Right renal cortex interstitium (tissue), 3 donors: ENCODE measurements at regions not wholly inside any gene's neighbourhood (a gene's known extent, or its start where the extent isn't known, plus 50 kb on each side); places are given as distances from the start of the nearest gene placed in this dataset.

ENCODE experiments used
- DNase-seq, 3 donors: peaks; one replicate each; pipeline ENCODE4 v3.0.0-alpha.2; 2013; ENCODE audit warnings: low read depth in 3 of 3, low spot score in 2 of 3

DNA sequence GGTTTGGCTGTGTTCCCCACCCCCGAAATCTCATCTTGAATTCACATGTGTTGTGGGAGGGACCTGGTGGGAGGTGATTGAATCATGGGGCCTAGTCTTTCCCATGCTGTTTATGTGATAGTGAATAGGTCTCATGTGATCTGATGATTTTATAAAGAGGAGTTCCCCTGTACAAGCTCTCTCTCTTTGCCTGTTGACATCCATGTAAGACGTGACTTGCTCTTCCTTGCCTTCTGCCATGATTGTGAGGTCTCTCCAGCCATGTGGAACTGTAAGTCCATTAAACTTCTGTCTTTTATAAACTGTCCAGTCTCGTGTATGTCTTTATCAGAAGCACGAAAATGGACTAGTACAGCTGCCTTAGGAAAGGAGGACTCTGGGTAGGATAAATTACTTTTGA lies 976.7 kb downstream of the MCTP2 start:
- no peak for DNase-seq

DNA sequence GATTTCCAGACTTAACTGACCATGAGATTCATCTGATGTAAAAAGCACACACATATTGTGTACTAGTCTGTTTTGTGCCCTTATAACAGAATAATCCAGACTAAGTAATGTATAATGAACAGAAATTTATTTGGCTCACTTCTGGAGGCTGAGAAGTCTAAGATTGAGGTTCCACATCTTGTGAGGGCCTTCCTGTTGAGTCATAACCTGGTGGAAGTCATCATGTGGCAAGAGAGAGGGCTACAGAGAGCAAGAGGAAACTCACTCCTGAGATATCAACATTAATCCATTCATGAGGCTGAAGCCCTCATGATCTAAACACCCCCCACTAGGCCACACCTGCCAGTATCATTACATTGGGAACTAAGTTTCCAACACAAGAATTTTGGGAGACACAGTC lies 977.6 kb downstream of the MCTP2 start:
- DNase-seq = no peak

DNA sequence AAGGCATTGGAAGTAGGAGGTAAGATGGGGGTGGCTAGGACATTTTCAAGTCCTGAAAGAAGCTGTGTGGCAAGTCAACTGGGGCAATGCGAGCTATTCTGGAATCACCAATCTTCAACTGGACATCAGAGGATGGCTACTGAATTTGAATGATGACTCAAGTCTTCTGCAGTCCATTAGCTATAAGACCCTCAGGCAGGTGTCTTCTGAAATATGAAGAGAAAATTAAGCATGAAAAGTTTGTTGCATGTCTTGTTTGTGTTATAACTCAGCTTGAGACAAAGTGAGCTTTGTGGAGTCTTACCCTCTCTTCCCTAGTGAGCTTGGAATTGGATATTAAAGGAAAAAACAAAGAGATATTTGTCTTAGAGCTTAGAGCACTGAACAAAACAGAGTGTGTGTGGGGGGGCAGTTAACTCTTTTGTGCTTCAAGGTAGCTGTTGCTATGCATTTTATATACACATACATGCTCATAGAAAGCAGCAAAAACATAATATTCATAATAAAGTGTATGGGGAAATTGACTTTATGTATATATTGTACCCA lies 979.1 kb downstream of the MCTP2 start:
- DNase-seq = no peak

GRCh38 chr15:95215017-95215416 lies 983.7 kb downstream of the MCTP2 start:
- no peak for DNase-seq

DNA sequence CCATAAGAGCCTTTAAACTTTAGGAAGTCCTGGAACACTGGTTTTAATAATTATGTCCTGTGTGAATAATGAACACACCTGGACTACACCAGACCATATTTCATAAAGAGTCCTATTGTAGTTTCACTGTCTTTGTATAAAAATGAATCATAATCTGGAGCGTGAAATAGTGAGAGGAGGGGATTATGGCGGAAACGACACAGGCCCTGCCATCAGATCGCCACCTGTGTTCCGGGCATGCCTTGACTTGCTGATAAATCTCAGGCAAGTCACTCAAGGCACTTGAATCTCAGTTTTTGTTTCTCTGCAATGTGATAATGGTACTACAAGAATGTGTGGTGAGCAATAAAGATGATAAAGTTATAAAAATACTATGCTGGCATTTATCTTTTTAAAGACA lies 995.5 kb downstream of the MCTP2 start:
- no peak for DNase-seq

DNA sequence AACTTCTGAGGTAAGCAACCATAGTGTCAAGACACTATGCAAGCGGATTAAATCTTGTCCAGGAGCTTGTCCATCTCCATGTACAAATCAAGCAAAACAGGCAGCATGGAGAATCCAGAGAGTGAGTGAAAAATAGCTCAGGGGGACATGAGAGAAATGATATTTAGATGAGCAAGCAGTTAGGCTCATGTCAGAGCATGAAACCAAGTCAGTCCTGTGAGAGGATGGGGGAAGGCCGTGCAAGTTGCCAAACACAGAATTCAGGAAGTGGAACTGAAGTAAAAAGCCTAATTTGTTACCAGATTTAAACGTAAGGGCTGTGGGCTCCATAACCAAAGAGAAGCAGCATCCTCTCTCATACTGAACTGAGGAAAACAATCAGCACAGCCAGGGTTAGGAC lies 995.9 kb downstream of the MCTP2 start:
- no peak for DNase-seq

DNA sequence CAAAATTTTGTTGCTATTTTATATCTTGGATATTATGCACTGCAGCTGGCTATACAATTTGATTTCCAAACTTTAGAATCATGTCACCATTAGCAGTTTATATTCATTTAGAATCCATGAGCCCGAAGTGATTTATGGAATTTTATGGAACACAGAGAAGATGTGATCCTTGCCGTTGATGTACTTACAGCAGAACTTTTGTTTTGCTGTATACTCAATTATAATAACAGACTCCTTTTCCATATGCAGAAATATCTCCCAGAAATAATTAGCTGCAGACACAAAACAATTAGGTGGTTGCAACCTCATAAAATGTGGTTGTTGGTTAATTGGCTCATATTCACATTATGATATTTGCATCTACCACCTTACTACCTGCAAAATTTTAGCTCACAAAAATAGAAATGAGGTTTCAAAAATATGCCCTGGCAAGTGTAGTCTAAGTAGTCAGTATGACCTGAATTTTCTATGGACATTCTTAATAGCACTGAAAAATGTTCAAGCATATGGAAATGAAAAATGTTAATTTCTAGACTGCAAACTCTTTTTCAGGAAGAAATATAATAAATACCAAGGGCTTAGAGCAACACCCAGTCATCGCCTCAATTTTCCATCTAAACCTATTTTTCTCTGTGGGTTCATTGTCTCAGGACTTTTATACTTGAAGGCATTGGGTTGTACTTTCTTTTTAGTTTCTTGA lies 997.6 kb downstream of the MCTP2 start:
- no peak for DNase-seq

- no peak for DNase-seq
These were observed 1003.7 kb downstream of the MCTP2 start for GRCh38 chr15:95235033-95235432.

GRCh38 chr15:95247071-95247984 lies 1016.0 kb downstream of the MCTP2 start:
- no peak for DNase-seq

GRCh38 chr15:95249524-95249923 lies 1018.2 kb downstream of the MCTP2 start:
- no peak for DNase-seq

- no peak for DNase-seq
These were observed 1021.0 kb downstream of the MCTP2 start for GRCh38 chr15:95252404-95252803.

DNA sequence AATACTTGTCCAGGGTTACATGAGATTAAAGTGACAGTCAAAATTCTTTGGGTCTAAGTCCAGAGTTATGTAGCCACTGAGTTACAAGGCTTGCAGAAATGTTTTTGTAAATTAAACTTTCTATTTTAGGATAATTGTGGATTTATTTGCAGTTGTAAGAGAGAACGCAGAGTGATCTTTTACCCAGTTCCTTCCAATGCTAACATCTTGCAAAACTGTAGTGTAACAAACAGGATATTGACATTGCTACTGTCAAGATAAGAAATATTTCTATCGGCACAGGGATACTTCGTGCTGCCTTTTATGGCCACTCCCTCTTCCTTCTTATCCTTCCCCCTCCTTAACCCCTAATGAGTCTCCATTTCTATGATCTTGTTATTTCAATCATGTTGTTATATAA lies 1022.9 kb downstream of the MCTP2 start:
- no peak for DNase-seq

- DNase-seq = peak; percentile 86 to 87 (median 86)
These were observed 1028.2 kb downstream of the MCTP2 start for GRCh38 chr15:95259513-95259912.

DNA sequence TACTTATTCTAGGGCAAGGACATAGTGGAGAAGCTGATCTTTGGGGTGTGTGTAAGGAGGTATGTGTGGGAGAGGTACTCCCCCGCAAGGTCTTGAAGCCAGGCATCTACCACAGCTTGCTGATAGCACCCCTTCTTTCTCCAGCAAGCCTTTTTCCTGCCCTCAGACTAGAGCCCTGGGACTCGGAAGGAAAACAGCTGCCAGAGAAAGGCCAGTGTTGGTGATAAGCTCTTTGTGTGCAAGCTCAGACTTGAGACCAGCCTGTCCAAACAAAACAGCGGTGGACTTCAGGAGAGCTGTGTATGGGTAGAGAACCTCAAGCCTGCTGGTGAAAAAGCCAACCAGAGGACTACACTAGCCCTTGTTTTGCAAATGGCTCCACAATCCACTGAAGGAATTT lies 1028.6 kb downstream of the MCTP2 start:
- no peak for DNase-seq

- no peak for DNase-seq
These were observed 1029.5 kb downstream of the MCTP2 start for GRCh38 chr15:95260856-95261255.

GRCh38 chr15:95261546-95261945 lies 1030.2 kb downstream of the MCTP2 start:
- DNase-seq = no peak

DNA sequence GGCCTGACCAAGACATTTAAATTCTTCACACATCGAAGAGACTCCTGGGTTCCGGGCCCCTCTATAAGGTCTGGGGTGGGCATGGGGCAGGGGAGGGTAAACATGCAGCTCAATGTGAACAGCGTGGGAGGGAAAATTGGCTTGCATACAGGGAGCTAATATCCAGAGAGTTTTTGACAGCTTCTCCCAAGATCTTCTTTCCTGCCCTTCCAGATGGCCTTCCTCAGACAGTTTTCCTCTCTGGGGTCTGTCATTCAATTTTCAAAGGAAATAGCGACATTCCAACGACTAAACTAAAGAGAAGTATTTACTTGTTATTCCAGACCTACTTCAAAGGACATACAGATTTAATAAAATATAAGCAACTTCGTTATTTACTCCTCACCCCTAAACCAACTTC lies 1030.6 kb downstream of the MCTP2 start:
- no peak for DNase-seq

DNA sequence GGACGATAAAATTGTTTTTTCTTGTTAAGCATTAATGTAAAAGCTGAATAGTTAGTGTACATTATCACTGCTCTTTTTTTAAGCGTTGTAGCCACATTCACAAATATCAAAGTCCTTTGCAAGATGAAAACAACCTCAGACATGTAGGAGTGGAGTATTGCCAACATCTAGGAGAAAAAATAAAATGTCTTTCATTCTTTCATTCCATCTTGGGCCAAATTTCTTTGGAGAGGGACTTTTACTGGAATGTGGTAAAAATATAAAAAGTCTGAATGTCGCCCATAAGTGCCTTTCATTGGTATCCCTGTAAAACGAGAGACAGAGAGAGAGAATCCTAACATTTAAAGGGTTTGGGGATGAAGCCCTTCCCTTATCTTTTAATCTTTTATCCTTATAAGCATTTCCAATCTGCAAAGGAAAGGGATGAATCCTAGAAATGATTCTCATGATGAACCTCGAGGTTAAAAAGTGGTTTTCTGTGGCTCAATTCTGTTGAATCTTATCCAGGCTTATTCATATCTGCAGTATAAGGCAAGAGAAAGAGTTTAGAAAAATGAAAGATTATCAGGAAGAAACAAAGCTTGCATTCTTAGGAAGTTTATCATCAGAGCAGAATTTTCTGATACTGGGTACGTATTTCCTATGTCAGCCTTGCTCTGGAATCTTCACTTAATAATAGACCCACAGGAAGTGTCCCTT lies 1031.7 kb downstream of the MCTP2 start:
- no peak for DNase-seq

DNA sequence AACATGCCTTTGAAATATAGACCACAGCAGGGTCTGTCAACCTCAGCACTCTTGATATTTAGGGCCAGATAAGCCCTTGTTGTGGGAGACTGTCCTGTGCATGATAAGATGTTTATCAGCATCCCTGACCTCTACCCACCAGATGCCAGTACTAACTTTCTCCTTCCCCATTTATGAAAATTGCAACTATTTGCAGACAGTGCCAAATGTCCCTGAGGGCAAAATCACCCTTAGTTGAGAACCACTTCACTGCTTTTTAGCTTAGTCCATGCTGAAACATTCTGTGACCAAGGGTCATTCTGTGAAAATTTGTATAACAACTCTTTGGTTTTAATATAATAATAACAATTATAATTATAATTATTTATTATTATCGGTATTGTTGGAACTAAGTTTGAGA lies 1032.4 kb downstream of the MCTP2 start:
- no peak for DNase-seq

GRCh38 chr15:95265419-95265997 lies 1034.1 kb downstream of the MCTP2 start:
- no peak for DNase-seq
